B cell (primary cell): ENCODE measurements at regions not wholly inside any gene's neighbourhood (a gene's known extent, or its start where the extent isn't known, plus 50 kb on each side); places are given as distances from the start of the nearest gene placed in this dataset.

Experiments
- ATAC-seq: fragments of 200-7000 bp; cut with Tn5 transposase; one replicate; pipeline ENCODE4 v1.10.0; 2021; ENCODE audit warnings: low read depth, mild to moderate bottlenecking, moderate number of reproducible peaks, moderate library complexity
- CTCF ChIA-PET: fragments of 350-600 bp; sonication (Branson Sonifier 250); formaldehyde crosslinking; loops from one replicate; lab custom pipeline; 2021; ENCODE audit warnings: antibody characterized with exemption, inconsistent platforms; lab: Charles Lee
- POLR2A ChIA-PET: fragments of 350-600 bp; sonication (Branson Sonifier 250); formaldehyde crosslinking; loops from one replicate; lab custom pipeline; 2021; ENCODE audit warnings: antibody characterized with exemption; lab: Charles Lee
- DNase-seq: peaks from one replicate; pipeline ENCODE4 v3.0.0; 2013
- H2AFZ ChIP-seq: 2 replicates; pipeline ENCODE4 v1.6.1; 2012; ENCODE audit warnings: mild to moderate bottlenecking, low read depth, low read length; ENCODE audit not compliant: insufficient read depth, poor library complexity, severe bottlenecking
- H3K27ac ChIP-seq, 2 donors: 1 replicate in 1 of 2; 2 replicates in 1 of 2; pipeline ENCODE4 v1.5.1; 2012 to 2013; ENCODE audit warnings: low read length in 2 of 2, mild to moderate bottlenecking in 2 of 2, moderate library complexity in 1 of 2
- H3K27me3 ChIP-seq, 4 experiments: fragments of 200-600 bp in 1 of 4; sonication (generic) in 1 of 4; replicated peaks in 1 of 4; 1 replicate in 2 of 4; 2 replicates in 2 of 4; pipeline versions ENCODE4 v1.6.1 to v1.7.0; 2013 to 2016; ENCODE audit warnings: low read length in 3 of 4, mild to moderate bottlenecking in 2 of 4, mixed read lengths in 1 of 4, moderate library complexity in 1 of 4; ENCODE audit not compliant: insufficient read depth in 4 of 4, control insufficient read depth in 3 of 4; ENCODE audit errors: control extremely low read depth in 1 of 4
- H3K36me3 ChIP-seq, 2 experiments: replicated peaks in 1 of 2; 1 replicate in 1 of 2; 2 replicates in 1 of 2; pipeline versions ENCODE4 v1.6.1 to v1.7.1; 2013; ENCODE audit warnings: low read length in 1 of 2; ENCODE audit not compliant: insufficient read depth in 2 of 2, control insufficient read depth in 1 of 2; ENCODE audit errors: control extremely low read depth in 1 of 2, extremely low read depth in 1 of 2
- H3K4me1 ChIP-seq, 2 donors: fragments of 200-600 bp in 1 of 2; sonication (generic) in 1 of 2; 1 replicate in 1 of 2; 2 replicates in 1 of 2; pipeline versions ENCODE4 v1.5.1 to v1.6.1; 2013 to 2017; ENCODE audit warnings: low read length in 2 of 2; ENCODE audit not compliant: control insufficient read depth in 2 of 2, insufficient read depth in 2 of 2
- H3K4me2 ChIP-seq: replicated peaks from 2 replicates; pipeline ENCODE3; 2012; ENCODE audit warnings: mild to moderate bottlenecking, low read depth, low read length; ENCODE audit not compliant: poor library complexity, severe bottlenecking
- H3K4me3 ChIP-seq, 5 experiments: fragments of 200-600 bp in 1 of 5; sonication (generic) in 1 of 5; 1 replicate in 3 of 5; 2 replicates in 2 of 5; pipeline versions ENCODE4 v1.5.1 to v1.7.0; 2011 to 2016; ENCODE audit warnings: low read length in 4 of 5, mild to moderate bottlenecking in 4 of 5, low read depth in 2 of 5, control low read depth in 1 of 5, moderate library complexity in 1 of 5; ENCODE audit not compliant: insufficient read depth in 1 of 5; ENCODE audit errors: control extremely low read depth in 1 of 5, extremely low read depth in 1 of 5
- H3K79me2 ChIP-seq: fragments of 200-600 bp; sonication (generic); one replicate; pipeline ENCODE4 v1.6.0; 2016; ENCODE audit warnings: low read length; ENCODE audit not compliant: control insufficient read depth, insufficient read depth
- H3K9ac ChIP-seq: fragments of 200-600 bp; sonication (generic); 2 replicates; pipeline ENCODE4 v1.6.1; 2017; ENCODE audit warnings: mild to moderate bottlenecking, low read length, moderate library complexity
- H3K9me3 ChIP-seq, 3 donors: one replicate each; pipeline versions ENCODE4 v1.6.1 to v1.7.1; 2013; ENCODE audit warnings: low read length in 2 of 3; ENCODE audit not compliant: control insufficient read depth in 2 of 3, insufficient read depth in 1 of 3; ENCODE audit errors: control extremely low read depth in 1 of 3
- H4K20me1 ChIP-seq: 2 replicates; pipeline ENCODE4 v1.6.0; 2012; ENCODE audit warnings: mild to moderate bottlenecking, low read length; ENCODE audit not compliant: insufficient read depth, control insufficient read depth, poor library complexity, severe bottlenecking
- H3K27ac Mint-ChIP-seq: one replicate; pipeline ENCODE4 v1.8.0; 2021; ENCODE audit warnings: mixed read lengths
- H3K27me3 Mint-ChIP-seq: one replicate; pipeline ENCODE4 v1.8.0; 2021; ENCODE audit warnings: mixed read lengths
- H3K4me1 Mint-ChIP-seq: one replicate; pipeline ENCODE4 v1.8.0; 2021; ENCODE audit warnings: mixed read lengths
- H3K4me3 Mint-ChIP-seq: one replicate; pipeline ENCODE4 v1.8.0; 2021; ENCODE audit warnings: mixed read lengths
- H3K9me3 Mint-ChIP-seq: one replicate; pipeline ENCODE4 v1.8.0; 2022; ENCODE audit warnings: mixed read lengths; ENCODE audit not compliant: insufficient read depth
- CTCF ChIP-seq: fragments of 200-600 bp; IDR thresholded peaks from one replicate; pipeline ENCODE4 v1.8.0; 2022; ENCODE audit warnings: antibody characterized with exemption, mild to moderate bottlenecking
- EZH2 ChIP-seq: IDR thresholded peaks from 2 replicates; pipeline ENCODE4 v1.6.1; 2012; ENCODE audit warnings: borderline replicate concordance, low read depth, mild to moderate bottlenecking, moderate library complexity, low read length; ENCODE audit not compliant: insufficient read depth, poor library complexity, severe bottlenecking
- WGBS: methylation state at CpG from one replicate; pipeline ENCODE4 v1.1.5; 2013; ENCODE audit warnings: missing lambda C conversion rate; ENCODE audit not compliant: insufficient coverage; 5-methylcytosine and 5-hydroxymethylcytosine counted together
- intact Hi-C: fragments of 100-400 bp; cut with micrococcal nuclease; formaldehyde crosslinking; loops from one replicate; pipeline ENCODE4 v1.10.0; 2022

GRCh38 chr1:241447031-241447644, 72.4 kb downstream of the FH start:
- no peaks in the 10 kb centered on the region for H3K79me2 ChIP-seq
- Mint-ChIP-seq H3K4me1 (no peaks in the 10 kb centered on the region), H3K9me3 (peaks cover 7% of the 10 kb centered on the region), H3K27me3 (peaks cover 3% of the 10 kb centered on the region), H3K4me3 (no peak overlapping the region), H3K27ac (no peak overlapping the region)
- POLR2A ChIA-PET: no interaction called here
- no peak overlapping the region for H3K27ac ChIP-seq
- H3K36me3 ChIP-seq: no peaks in the 10 kb centered on the region
- H3K4me1 ChIP-seq: no peaks in the 10 kb centered on the region
- no peaks in the 10 kb centered on the region for H4K20me1 ChIP-seq
- ATAC-seq (no peak), DNase-seq (no peak)
- intact Hi-C loops: no loop called here
- CTCF ChIA-PET: no interaction called here
- 29% methylated on average over 1 of the region's 2 CpGs for WGBS
- H3K9ac ChIP-seq: no peak overlapping the region
- H2AFZ ChIP-seq: no peak overlapping the region
- H3K4me3 ChIP-seq: no peak overlapping the region
- TF ChIP-seq CTCF: no peak
- TF ChIP-seq EZH2: no peak
- no peak overlapping the region for H3K4me2 ChIP-seq
- no peaks in the 10 kb centered on the region for H3K9me3 ChIP-seq
- H3K27me3 ChIP-seq: no peaks in the 10 kb centered on the region

GRCh38 chr1:241444836-241445235, 74.7 kb downstream of the FH start:
- Histone ChIP-seq H3K4me3 (no peak overlapping the region), H3K79me2 (no peaks in the 10 kb centered on the region), H3K9ac (no peak overlapping the region), H3K27ac (no peak overlapping the region), H4K20me1 (no peaks in the 10 kb centered on the region), H3K4me1 (no peaks in the 10 kb centered on the region), H3K4me2 (no peak overlapping the region), H3K27me3 (peaks cover 0 to 4% (median 0%) of the 10 kb centered on the region in 4 experiments), H3K36me3 (no peaks in the 10 kb centered on the region), H3K9me3 (no peaks in the 10 kb centered on the region), H2AFZ (no peak overlapping the region)
- Mint-ChIP-seq H3K27ac (no peak overlapping the region), H3K4me3 (no peak overlapping the region), H3K4me1 (no peaks in the 10 kb centered on the region), H3K9me3 (peaks cover 7% of the 10 kb centered on the region), H3K27me3 (peaks cover 7% of the 10 kb centered on the region)
- DNase-seq (no peak), ATAC-seq (no peak)
- 25% methylated on average over 2 of the region's 3 CpGs for WGBS
- CTCF ChIA-PET: no interaction called here
- intact Hi-C loops: no loop called here
- POLR2A ChIA-PET: no interaction called here
- no peak for TF ChIP-seq EZH2
- TF ChIP-seq CTCF: no peak
